GM10248 (cell line): ENCODE measurements at regions not wholly inside any gene's neighbourhood (a gene's known extent, or its start where the extent isn't known, plus 50 kb on each side); places are given as distances from the start of the nearest gene placed in this dataset.

ENCODE experiments used
- CTCF ChIA-PET: fragments of 300-600 bp; sonication (Branson Sonifier 250); formaldehyde crosslinking; extraction: SDS; loops from one replicate; lab custom pipeline; 2021; ENCODE audit warnings: antibody characterized with exemption; lab: Yijun Ruan, JAX
- POLR2A ChIA-PET: fragments of 350-650 bp; sonication (Branson Sonifier 250); formaldehyde crosslinking; extraction: SDS; loops from one replicate; lab custom pipeline; 2020; ENCODE audit warnings: antibody characterized with exemption; lab: Yijun Ruan, JAX
- DNase-seq: peaks from one replicate; pipeline ENCODE4 v3.0.0; 2012; ENCODE audit errors: extremely low spot score
- CTCF ChIP-seq: IDR thresholded peaks from 2 replicates; pipeline ENCODE4 v1.5.1; 2012; ENCODE audit warnings: mild to moderate bottlenecking, low read depth; ENCODE audit errors: extremely low read depth, missing control alignments, control extremely low read depth

- TF ChIP-seq CTCF = no peak
- CTCF ChIA-PET = no interaction called here
- no peak for DNase-seq
- POLR2A ChIA-PET = no interaction called here
Observed at GRCh38 chr4:66972087-66972486, 573.2 kb downstream of the CENPC start.

- CTCF ChIA-PET = no interaction called here
- TF ChIP-seq CTCF = no peak
- POLR2A ChIA-PET = no interaction called here
- no peak for DNase-seq
Observed at GRCh38 chr4:66964467-66964866, 580.8 kb downstream of the CENPC start.

GRCh38 chr4:66963084-66963483, 582.2 kb downstream of the CENPC start:
- POLR2A ChIA-PET = no interaction called here
- TF ChIP-seq CTCF = no peak

GRCh38 chr4:66959207-66959606, 586.1 kb downstream of the CENPC start:
- no peak for DNase-seq
- POLR2A ChIA-PET = no interaction called here
- TF ChIP-seq CTCF = no peak
- CTCF ChIA-PET = no interaction called here

More at GRCh38 chr4:66963084-66963483, 582.2 kb downstream of the CENPC start:
- DNase-seq = no peak
- CTCF ChIA-PET = no interaction called here

- TF ChIP-seq CTCF = no peak
- CTCF ChIA-PET = no interaction called here
- POLR2A ChIA-PET = no interaction called here
- DNase-seq = no peak
Observed at GRCh38 chr4:66956852-66957251, 588.5 kb downstream of the CENPC start.

GRCh38 chr4:66956426-66956825, 588.9 kb downstream of the CENPC start:
- CTCF ChIA-PET = no interaction called here
- no peak for DNase-seq
- POLR2A ChIA-PET = no interaction called here
- TF ChIP-seq CTCF = no peak

GRCh38 chr4:66955784-66956183, 589.5 kb downstream of the CENPC start:
- POLR2A ChIA-PET = no interaction called here
- TF ChIP-seq CTCF = no peak
- DNase-seq = no peak
- CTCF ChIA-PET = no interaction called here
